ENCODE measurements at regions not wholly inside any gene's neighbourhood (a gene's known extent, or its start where the extent isn't known, plus 50 kb on each side); places are given as distances from the start of the nearest gene placed in this dataset.

DNA sequence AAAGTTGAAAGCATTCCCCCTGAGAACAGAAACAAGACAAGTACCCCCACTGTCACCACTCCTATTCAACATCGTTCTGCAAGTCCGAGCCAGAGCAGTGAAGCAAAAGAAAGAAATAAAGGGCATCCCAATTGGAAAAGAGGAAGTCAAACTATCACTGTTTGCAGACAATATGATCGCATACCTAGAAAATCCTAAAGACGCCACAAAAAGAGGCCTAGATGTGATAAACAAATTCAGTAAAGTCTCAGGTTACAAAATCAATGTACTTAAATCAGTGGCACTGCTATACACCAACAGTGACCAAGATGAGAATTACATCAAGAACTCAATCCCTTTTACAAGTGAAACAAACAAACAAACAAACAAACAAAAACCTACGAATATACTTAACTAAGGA, 87.7 kb upstream of the COCH start:
- Histone ChIP-seq H3K36me3 (no peaks in the 10 kb centered on the region), H3K27me3 (ENCODE audit: insufficient read depth, low read depth, severe bottlenecking) (no peaks in the 10 kb centered on the region), H3K9me3 (ENCODE audit: severe bottlenecking) (no peaks in the 10 kb centered on the region), H3K4me3 (ENCODE audit: low read depth, low read length) (no peak overlapping the region), H3K27ac (no peak overlapping the region)
- no peak for DNase-seq
- TF ChIP-seq, protein P1, sequence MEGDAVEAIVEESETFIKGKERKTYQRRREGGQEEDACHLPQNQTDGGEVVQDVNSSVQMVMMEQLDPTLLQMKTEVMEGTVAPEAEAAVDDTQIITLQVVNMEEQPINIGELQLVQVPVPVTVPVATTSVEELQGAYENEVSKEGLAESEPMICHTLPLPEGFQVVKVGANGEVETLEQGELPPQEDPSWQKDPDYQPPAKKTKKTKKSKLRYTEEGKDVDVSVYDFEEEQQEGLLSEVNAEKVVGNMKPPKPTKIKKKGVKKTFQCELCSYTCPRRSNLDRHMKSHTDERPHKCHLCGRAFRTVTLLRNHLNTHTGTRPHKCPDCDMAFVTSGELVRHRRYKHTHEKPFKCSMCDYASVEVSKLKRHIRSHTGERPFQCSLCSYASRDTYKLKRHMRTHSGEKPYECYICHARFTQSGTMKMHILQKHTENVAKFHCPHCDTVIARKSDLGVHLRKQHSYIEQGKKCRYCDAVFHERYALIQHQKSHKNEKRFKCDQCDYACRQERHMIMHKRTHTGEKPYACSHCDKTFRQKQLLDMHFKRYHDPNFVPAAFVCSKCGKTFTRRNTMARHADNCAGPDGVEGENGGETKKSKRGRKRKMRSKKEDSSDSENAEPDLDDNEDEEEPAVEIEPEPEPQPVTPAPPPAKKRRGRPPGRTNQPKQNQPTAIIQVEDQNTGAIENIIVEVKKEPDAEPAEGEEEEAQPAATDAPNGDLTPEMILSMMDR (IDR thresholded peaks at IDR 0.05; ENCODE audit: low read depth, low read length): no peak

DNA sequence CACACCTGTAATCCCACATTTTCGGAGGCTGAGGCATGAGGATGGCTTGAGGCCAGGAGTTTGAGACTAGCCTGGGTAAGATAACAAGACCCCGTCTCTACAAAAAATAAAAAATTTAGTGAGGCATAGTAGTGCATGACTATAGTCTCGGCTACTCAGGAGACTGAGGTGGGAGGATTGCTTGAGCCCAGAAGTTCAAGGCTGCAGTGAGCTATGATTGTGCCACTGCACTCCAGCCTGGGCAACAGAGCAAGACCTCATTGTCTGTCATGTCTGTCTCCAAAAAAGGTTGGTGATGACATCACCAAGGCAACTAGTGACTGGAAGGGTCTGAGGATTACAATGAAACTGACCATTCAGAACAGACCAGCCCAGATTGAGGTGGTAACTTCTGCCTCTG, 83.5 kb upstream of the COCH start:
- Histone ChIP-seq H3K27me3 (ENCODE audit: insufficient read depth, low read depth, severe bottlenecking) (no peaks in the 10 kb centered on the region), H3K27ac (no peak overlapping the region), H3K9me3 (ENCODE audit: severe bottlenecking) (peaks cover 4% of the 10 kb centered on the region), H3K4me3 (ENCODE audit: low read depth, low read length) (no peak overlapping the region), H3K36me3 (no peaks in the 10 kb centered on the region)
- DNase-seq: no peak
- TF ChIP-seq, protein P1 (IDR thresholded peaks at IDR 0.05; ENCODE audit: low read depth, low read length): no peak

DNA sequence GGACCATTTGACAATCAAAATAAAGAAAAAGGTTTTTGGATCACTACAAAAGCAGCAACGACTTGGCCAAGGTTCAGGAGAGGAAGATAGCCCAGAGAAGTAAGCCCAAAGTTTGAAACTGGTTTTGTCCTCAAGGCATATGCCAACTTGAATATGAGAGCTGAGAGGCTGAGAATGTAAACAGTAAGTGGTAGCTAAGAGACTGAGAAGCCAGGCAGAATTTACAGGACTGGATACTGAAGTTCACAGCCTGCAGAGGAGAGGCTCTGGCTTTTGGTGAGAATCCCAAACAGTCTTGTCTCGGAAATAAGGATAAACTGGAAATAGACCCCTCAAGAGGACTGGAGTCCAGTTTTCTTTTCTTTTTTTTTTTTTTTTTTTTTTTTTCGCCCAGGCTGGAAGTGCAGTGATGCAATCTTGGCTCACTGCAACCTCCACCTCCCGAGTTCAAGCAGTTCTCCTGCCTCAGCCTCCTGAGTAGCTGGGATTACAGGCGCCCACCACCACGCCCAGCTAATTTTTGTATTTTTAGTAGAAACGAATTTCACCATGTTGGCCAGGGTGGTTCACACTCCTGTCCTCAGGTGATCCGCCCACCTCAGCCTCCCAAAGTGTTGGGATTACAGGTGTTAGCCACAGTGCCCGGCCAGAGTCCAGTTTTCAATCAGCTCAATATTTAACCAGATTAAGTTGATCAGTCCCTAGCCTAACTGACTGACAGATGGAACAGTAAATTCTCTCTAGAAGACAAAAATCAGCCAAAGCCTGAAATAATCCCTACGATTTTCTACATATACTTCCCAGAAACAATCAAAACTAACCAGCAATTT, 82.6 kb upstream of the COCH start:
- no peaks in the 10 kb centered on the region for H3K36me3 ChIP-seq
- TF ChIP-seq, protein P1 (IDR thresholded peaks at IDR 0.05; ENCODE audit: low read depth, low read length): no peak
- H3K4me3 ChIP-seq (ENCODE audit: low read depth, low read length): no peak overlapping the region
- H3K9me3 ChIP-seq (ENCODE audit: severe bottlenecking): peaks cover 4% of the 10 kb centered on the region
- H3K27ac ChIP-seq: no peak overlapping the region
- peak; percentile 38 for DNase-seq
- no peaks in the 10 kb centered on the region for H3K27me3 ChIP-seq (ENCODE audit: insufficient read depth, low read depth, severe bottlenecking)

DNA sequence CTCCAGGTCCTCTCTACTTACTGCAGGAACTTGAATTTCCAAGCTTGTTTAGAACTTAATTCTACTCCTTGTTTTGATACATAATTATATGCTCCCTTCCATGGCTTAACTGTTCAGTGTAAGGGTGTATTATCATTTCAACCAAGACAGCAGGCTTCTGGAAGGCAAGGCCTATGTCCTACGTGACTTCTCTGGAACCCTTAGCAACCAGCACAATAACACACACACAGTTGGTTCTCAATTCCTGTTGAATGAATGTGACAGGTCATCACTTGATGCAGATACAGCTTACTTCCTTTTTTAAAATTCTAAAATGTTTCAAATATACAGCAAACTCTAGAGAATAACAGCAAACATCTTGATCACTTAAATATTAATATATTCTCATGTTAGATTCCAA, 77.7 kb upstream of the COCH start:
- TF ChIP-seq, protein P1 (IDR thresholded peaks at IDR 0.05; ENCODE audit: low read depth, low read length): no peak
- Histone ChIP-seq H3K27me3 (ENCODE audit: insufficient read depth, low read depth, severe bottlenecking) (no peaks in the 10 kb centered on the region), H3K4me3 (ENCODE audit: low read depth, low read length) (no peak overlapping the region), H3K9me3 (ENCODE audit: severe bottlenecking) (peaks cover 6% of the 10 kb centered on the region), H3K36me3 (no peaks in the 10 kb centered on the region), H3K27ac (no peak overlapping the region)
- DNase-seq: no peak

DNA sequence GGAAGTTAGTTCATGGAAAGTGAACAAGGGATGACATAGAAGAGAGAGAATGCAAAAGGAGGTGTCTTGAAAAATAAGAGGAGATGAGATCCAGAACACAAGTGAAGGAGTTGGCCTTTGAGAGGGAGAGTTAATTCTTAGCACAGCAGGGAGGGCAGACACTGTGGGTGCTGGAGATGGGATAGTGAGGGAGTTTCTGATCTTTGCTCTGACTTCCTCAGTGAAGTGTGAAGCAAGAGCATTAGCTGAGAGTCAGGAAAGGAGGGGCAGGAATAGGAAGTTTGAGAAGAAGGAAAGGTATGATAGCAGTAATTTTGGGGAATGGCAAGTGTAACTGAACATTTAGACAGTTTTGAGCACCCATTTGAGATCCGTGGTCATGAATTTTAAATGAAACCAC, 75.8 kb upstream of the COCH start:
- no peak for DNase-seq
- Histone ChIP-seq H3K9me3 (ENCODE audit: severe bottlenecking) (peaks cover 6% of the 10 kb centered on the region), H3K4me3 (ENCODE audit: low read depth, low read length) (no peak overlapping the region), H3K36me3 (no peaks in the 10 kb centered on the region), H3K27me3 (ENCODE audit: insufficient read depth, low read depth, severe bottlenecking) (no peaks in the 10 kb centered on the region), H3K27ac (no peak overlapping the region)
- TF ChIP-seq, protein P1 (IDR thresholded peaks at IDR 0.05; ENCODE audit: low read depth, low read length): no peak

DNA sequence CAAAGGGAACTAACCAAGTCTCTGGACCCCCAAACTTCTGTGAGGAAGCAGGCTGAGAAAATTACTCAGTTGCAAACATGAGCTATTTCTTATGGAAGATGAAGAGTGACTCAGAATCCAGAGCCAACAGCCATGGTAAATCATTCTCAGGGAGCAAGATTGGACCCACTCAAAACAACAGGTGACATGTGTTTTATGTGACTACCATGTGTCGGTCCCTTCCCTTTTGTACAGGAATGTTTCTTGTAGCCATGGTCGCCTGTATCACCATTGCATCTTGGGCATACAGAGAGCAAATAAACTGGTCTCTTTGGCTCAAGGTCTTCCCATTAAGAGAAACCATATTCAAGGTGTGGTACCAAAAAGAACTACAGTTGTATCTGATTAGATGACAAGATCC, 75.4 kb upstream of the COCH start:
- TF ChIP-seq, protein P1 (IDR thresholded peaks at IDR 0.05; ENCODE audit: low read depth, low read length): no peak
- H3K27ac ChIP-seq: no peak overlapping the region
- no peaks in the 10 kb centered on the region for H3K27me3 ChIP-seq (ENCODE audit: insufficient read depth, low read depth, severe bottlenecking)
- no peaks in the 10 kb centered on the region for H3K36me3 ChIP-seq
- H3K4me3 ChIP-seq (ENCODE audit: low read depth, low read length): no peak overlapping the region
- no peak for DNase-seq
- peaks cover 6% of the 10 kb centered on the region for H3K9me3 ChIP-seq (ENCODE audit: severe bottlenecking)
